GM18519 (cell line): ENCODE measurements at regions not wholly inside any gene's neighbourhood (a gene's known extent, or its start where the extent isn't known, plus 50 kb on each side); places are given as distances from the start of the nearest gene placed in this dataset.
"Not testable (repeated sequence)": the region's sequence is repeated elsewhere in the genome, so short reads cannot be mapped to it uniquely, and the experiment has no call there.

Experiments used
- ATAC-seq: cut with Tn5 transposase; IDR thresholded peaks from one replicate; pipeline ENCODE4 v1.9.1; 2021; ENCODE audit warnings: mild to moderate bottlenecking, moderate library complexity; ENCODE audit not compliant: unreplicated experiment, low FRiP score

DNA sequence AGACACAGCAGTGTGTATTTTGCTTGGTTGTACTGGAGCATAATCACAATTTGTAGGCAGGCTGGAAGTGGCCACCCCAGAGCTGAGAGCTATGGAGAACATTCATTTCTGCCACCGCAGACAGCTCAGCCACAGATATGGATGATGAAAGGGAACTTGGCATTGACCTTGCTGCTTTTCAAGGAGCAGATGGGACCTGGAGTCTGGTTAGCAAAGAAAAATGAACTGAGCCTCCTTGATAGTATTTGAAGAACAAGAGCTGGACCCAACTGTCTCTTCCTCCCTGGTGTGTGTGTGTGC is 395.2 kb upstream of the ZNF462 start:
- no peak for ATAC-seq

GRCh38 chr9:106468431-106468830 is 394.5 kb upstream of the ZNF462 start:
- peak; percentile 46 for ATAC-seq

GRCh38 chr9:106478312-106478711 is 384.7 kb upstream of the ZNF462 start:
- ATAC-seq: no peak

DNA sequence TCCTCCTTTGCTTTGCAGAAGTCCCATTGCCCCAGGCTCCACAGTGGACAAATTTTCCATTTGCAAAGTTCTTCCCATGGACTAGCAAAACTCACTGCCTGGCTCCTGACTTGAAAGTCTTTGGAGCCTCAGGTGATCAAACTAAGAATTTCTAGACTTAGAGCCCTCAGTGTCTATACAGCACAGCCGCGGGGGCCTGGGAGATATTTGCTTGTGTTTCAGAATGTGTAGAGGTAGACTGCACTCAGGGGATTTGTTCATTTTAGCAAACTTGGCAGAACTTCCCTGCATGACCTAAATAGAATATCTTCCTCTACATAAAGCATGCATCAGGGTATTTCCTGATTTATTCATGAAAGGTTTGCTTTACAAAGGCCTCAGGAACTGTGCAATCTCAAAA is 384.2 kb upstream of the ZNF462 start:
- no peak for ATAC-seq

- no peak for ATAC-seq
Observed at GRCh38 chr9:106479679-106480078, 383.3 kb upstream of the ZNF462 start.

DNA sequence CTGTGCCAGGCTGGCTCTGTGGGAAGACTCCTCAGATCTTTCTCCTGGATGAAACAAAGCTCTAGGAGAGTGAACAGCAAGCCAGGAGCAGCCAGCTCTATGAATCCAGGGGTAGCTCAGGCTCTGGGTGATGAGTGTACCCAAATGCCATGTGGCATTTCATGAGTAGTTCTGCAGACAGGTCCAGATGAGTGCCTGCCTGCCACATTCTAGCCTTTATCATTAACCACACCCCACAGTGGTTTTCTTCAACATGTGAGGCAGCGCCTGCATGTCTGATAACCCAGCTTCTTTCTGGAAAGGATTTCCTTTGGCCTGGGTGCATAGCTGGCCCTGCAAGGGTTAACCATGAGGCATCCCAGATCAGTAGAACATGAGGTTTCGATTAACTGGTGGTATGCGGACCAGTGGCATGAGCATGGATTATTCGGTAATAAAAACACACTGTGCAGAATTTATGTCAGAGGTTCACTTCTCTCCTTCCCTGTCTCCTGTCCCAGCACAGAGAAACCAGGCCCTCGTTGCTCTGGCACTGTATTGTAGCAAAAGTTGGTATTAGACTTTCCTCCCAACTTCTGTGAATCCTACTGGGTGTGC is 381.9 kb upstream of the ZNF462 start:
- no peak for ATAC-seq

DNA sequence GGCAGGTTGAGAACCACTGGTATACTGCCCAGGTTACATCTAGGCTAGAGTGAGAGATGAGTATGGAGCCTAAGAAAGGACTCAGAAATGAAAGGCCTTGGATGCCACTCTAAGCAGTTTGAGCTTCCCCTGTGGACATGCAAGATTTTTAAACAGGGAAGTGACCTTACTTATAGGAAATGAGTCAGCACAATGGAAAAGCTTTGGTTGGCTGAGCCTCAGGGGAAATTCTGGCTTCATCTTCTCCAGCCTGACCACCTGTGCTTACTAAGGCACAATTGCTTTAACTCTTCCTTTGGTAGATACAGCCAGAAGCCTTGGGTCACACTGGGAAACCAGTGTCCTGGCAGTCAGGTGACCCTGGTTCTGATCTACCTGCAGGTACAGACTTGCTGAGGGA is 380.2 kb upstream of the ZNF462 start:
- peak; percentile 51 for ATAC-seq

DNA sequence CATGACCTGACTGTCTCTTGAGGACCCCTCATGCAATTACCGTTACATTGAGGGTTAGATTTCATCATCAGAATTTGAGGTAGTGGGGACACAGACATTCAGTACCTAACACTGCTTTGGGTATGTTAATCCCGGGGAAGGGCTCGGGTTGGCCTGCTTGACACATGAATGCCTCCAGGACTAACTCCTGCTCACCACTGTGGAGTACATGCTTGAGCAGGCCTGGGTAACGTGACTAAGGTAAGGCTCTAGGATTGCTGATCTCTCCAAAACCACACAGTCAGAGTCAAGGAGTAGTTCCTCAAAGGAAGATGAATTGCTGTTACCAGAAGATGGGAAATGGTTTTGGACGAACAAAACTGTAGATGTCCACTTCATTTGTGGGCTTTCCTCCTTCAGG is 376.3 kb upstream of the ZNF462 start:
- no peak for ATAC-seq

GRCh38 chr9:106487266-106487665 is 375.7 kb upstream of the ZNF462 start:
- ATAC-seq: no peak

- not testable (repeated sequence) for ATAC-seq
Observed at GRCh38 chr9:106492126-106492525, 370.8 kb upstream of the ZNF462 start.

DNA sequence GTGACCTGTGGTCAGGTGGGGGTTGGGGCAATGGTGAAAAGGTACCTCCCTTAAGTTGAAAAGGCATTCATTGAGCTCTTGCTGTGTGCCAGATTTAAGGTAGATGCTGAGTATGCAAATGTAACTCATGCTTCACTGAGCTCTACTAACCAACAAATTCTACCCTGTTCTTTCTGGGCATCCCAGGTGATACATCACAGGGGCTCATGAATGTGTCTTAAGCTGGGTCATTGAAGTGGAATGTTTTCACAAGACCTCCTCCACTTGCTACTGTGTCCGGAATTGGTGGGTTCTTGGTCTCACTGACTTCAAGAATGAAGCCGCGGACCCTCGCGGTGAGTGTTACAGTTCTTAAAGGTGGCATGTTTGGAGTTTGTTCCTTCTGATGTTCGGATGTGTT is 362.8 kb upstream of the ZNF462 start:
- ATAC-seq: no peak

DNA sequence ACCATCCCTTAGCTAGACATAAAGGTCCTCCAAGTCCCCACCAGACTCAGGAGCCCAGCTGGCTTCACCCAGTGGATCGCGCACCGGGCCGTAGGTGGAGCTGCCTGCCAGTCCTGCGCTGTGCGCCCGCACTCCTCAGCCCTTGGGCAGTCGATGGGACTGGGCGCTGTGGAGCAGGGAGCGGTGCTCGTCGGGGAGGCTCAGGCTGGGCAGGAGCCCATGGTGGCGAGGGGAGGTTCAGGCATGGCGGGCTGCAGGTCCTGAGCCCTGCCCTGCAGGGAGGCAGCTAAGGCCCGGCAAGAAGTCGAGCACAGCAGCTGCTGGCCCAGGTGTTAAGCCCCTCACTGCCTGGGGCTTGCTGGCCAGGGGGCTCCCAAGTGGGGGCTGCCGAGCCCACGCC is 361.8 kb upstream of the ZNF462 start:
- ATAC-seq: not testable (repeated sequence)

- ATAC-seq: no peak
Observed at GRCh38 chr9:106502930-106503329, 360.0 kb upstream of the ZNF462 start.

- ATAC-seq: peak; percentile 83
Observed at GRCh38 chr9:106503759-106504158, 359.2 kb upstream of the ZNF462 start.

DNA sequence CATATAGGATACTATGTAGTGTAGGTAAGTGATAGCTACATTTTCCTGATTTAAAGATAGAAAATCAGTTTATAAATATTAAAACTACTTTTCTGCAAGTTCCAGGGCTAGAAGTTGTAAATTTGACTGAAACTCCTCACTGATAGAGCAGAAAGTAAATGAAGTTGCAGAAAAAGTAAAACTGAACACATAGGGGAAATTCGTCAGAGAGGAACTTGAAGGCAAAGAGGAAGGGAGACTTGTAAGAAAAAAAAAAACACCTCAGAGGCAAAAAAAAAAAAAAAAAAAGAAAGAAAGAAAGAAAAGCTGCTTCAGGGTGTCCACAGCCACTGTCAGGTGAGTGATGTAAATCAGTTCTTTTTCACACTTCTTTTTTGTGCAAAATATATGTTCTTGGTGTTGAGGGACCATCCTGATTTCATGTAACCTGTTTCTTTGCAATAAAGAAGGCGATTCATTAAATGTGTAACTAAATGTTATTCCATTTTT is 336.2 kb upstream of the ZNF462 start:
- no peak for ATAC-seq

DNA sequence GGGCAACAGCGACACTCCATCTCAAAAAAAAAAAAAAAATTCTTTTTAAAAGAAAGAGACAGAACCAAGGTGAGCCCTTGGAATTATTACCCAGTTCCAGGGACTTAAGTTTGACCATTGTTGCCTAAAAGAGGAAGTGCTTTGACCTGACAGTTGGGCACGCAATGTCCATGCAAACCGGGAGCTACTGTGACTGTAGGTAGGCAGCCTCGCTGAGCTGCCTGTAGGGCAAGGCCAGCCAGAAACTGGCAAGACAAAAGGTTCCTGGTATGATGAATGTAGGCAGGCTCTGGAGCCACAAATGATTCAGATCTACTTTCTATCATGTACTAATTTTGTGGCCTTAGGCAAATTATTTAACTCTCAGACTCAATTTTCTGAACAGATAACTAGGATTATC is 334.8 kb upstream of the ZNF462 start:
- ATAC-seq: no peak

DNA sequence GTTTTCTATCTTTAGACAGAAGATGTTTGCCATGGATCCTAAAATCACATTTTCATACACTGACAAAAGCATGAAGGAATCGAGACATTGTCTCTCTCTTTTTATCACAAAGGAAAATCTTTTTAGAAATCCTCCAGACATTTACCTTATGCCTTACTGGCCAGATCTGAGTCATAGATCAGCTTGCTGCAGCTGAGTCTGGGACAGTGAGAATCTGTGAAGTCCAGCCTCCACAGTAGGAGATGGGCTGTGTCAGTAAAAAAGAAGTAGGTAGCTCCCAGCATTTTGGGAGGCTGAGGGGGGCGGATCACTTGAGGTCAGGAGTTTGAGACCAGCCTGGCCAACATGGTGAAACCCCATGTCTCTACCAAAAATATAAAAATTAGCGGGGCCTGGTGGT is 333.4 kb upstream of the ZNF462 start:
- no peak for ATAC-seq

DNA sequence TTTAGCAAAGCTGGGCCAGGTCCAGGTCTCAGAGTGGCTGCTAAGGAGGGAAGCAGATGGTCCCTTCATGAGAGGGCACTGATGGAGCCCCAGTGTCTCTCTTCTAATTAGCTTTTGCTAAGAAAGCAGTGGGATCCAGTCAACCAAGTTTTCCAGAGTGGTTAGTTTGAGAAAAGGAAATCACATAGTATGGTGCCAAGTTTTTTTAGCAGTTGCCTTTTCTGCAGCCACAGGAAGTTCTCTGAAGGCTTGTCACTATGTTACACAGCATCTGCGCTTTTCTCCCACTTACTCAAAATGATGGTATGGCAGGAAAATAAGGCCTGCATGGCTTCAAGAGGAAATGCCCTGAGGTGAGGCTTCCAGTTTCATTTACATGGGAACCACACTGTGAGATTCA is 331.5 kb upstream of the ZNF462 start:
- no peak for ATAC-seq

- ATAC-seq: no peak
Observed at GRCh38 chr9:106532306-106533015, 330.5 kb upstream of the ZNF462 start.

GRCh38 chr9:106534800-106535199 is 328.2 kb upstream of the ZNF462 start:
- no peak for ATAC-seq

- ATAC-seq: no peak
Observed at GRCh38 chr9:106535439-106535838, 327.5 kb upstream of the ZNF462 start.

- no peak for ATAC-seq
Observed at GRCh38 chr9:106557996-106558667, 304.8 kb upstream of the ZNF462 start.
